SK-N-SH (cell line): ENCODE measurements at regions not wholly inside any gene's neighbourhood (a gene's known extent, or its start where the extent isn't known, plus 50 kb on each side); places are given as distances from the start of the nearest gene placed in this dataset.

Source experiments
- CTCF ChIA-PET: fragments of 300-600, 350-600 bp; formaldehyde crosslinking; extraction: SDS; loops from one replicate; lab custom pipeline; 2021; lab: Yijun Ruan, JAX
- POLR2A ChIA-PET: fragments of 350-600 bp; sonication (Branson Sonifier 250); formaldehyde crosslinking; extraction: SDS; loops from one replicate; lab custom pipeline; 2020; ENCODE audit warnings: antibody characterized with exemption, inconsistent platforms; lab: Yijun Ruan, JAX
- DNase-seq: peaks from one replicate; pipeline ENCODE4 v3.0.0; 2012
- H2AFZ ChIP-seq: fragments of 200-600 bp; sonication (generic); 2 replicates; pipeline ENCODE4 v1.8.1; 2016; ENCODE audit warnings: antibody characterized with exemption, mild to moderate bottlenecking, low read depth
- H3F3A ChIP-seq: fragments of 200-600 bp; sonication (generic); replicated peaks from 2 replicates; pipeline ENCODE3; 2016; ENCODE audit warnings: antibody characterized with exemption, mild to moderate bottlenecking; ENCODE audit not compliant: insufficient read depth
- H3K27ac ChIP-seq, 2 experiments: fragments of 200-500 bp in 1 of 2; fragments of 200-600 bp in 1 of 2; sonication (Bioruptor generic) in 1 of 2; sonication (generic), shearing (Covaris generic) in 1 of 2; 2 replicates each; pipeline versions ENCODE4 v1.5.1 to v1.6.1; 2014 to 2016; ENCODE audit warnings: low read depth in 2 of 2, inconsistent platforms in 1 of 2, low read length in 1 of 2, mild to moderate bottlenecking in 1 of 2, mixed read lengths in 1 of 2
- H3K27me3 ChIP-seq: fragments of 200-600 bp; sonication (generic), shearing (Covaris generic); 2 replicates; pipeline ENCODE4 v1.6.1; 2016; ENCODE audit warnings: mixed run types; ENCODE audit not compliant: insufficient read depth
- H3K36me3 ChIP-seq, 2 experiments: fragments of 200-500 bp in 1 of 2; fragments of 200-600 bp in 1 of 2; sonication (Bioruptor generic) in 1 of 2; sonication (generic) in 1 of 2; replicated peaks in 1 of 2; 2 replicates each; pipeline versions ENCODE3 to v1.5.1; 2014 to 2016; ENCODE audit warnings: low read length in 1 of 2, mild to moderate bottlenecking in 1 of 2; ENCODE audit not compliant: insufficient read depth in 2 of 2, control insufficient read depth in 1 of 2
- H3K4me1 ChIP-seq, 2 experiments: fragments of 200-500 bp in 1 of 2; fragments of 200-600 bp in 1 of 2; sonication (Bioruptor generic) in 1 of 2; sonication (generic), shearing (Covaris generic) in 1 of 2; 2 replicates each; pipeline versions ENCODE4 v1.5.1 to v1.6.1; 2014 to 2016; ENCODE audit warnings: low read depth in 1 of 2, low read length in 1 of 2, mixed run types in 1 of 2; ENCODE audit not compliant: insufficient read depth in 2 of 2, control insufficient read depth in 1 of 2
- H3K4me2 ChIP-seq: fragments of 200-600 bp; sonication (generic), shearing (Covaris generic); 2 replicates; pipeline ENCODE4 v1.6.1; 2017; ENCODE audit warnings: mixed run types
- H3K4me3 ChIP-seq, 2 experiments: fragments of 200-500 bp in 1 of 2; fragments of 200-600 bp in 1 of 2; sonication (Bioruptor generic) in 1 of 2; sonication (generic), shearing (Covaris generic) in 1 of 2; 2 replicates each; pipeline versions ENCODE4 v1.5.1 to v1.8.1; 2014 to 2016; ENCODE audit warnings: low read depth in 2 of 2, inconsistent platforms in 1 of 2, low read length in 1 of 2, mild to moderate bottlenecking in 1 of 2, mixed read lengths in 1 of 2, moderate library complexity in 1 of 2
- H3K79me2 ChIP-seq: fragments of 200-600 bp; sonication (generic); 2 replicates; pipeline ENCODE4 v1.8.1; 2017; ENCODE audit warnings: mild to moderate bottlenecking; ENCODE audit not compliant: insufficient read depth
- H3K9ac ChIP-seq: fragments of 200-600 bp; sonication (generic); 2 replicates; pipeline ENCODE4 v1.6.1; 2017; ENCODE audit warnings: mixed run types
- H3K9me2 ChIP-seq: fragments of 200-600 bp; sonication (generic); 2 replicates; pipeline ENCODE4 v1.6.1; 2017; ENCODE audit warnings: mixed run types
- H3K9me3 ChIP-seq: fragments of 200-600 bp; sonication (generic); 2 replicates; pipeline ENCODE4 v1.6.1; 2017; ENCODE audit warnings: mixed run types, mild to moderate bottlenecking, moderate library complexity
- H4K20me1 ChIP-seq: fragments of 200-600 bp; sonication (generic); 2 replicates; pipeline ENCODE4 v1.6.1; 2017; ENCODE audit warnings: mild to moderate bottlenecking, mixed run types; ENCODE audit not compliant: insufficient read depth
- CHD2 ChIP-seq: fragments of 150-350 bp; IDR thresholded peaks from 2 replicates; pipeline ENCODE4 v1.6.1; 2018; ENCODE audit warnings: low read length; ENCODE audit not compliant: partially characterized antibody
- EP300 ChIP-seq, 2 experiments: IDR thresholded peaks; 2 replicates each; pipeline versions ENCODE4 v1.4.0 to v1.6.1; 2012; ENCODE audit warnings: borderline replicate concordance in 1 of 2, low read depth in 1 of 2, low read length in 1 of 2
- FOXJ3 ChIP-seq: sonication (generic); formaldehyde crosslinking; IDR thresholded peaks from 2 replicates; pipeline ENCODE4 v1.5.1; 2020; ENCODE audit warnings: mild to moderate bottlenecking, missing genetic modification reagents
- MEF2A ChIP-seq: IDR thresholded peaks from 2 replicates; pipeline ENCODE4 v1.4.0; 2012; ENCODE audit warnings: low read depth, borderline replicate concordance
- NFIC ChIP-seq: IDR thresholded peaks from 2 replicates; pipeline ENCODE4 v1.4.0; 2012; ENCODE audit warnings: borderline replicate concordance
- SIN3A ChIP-seq: IDR thresholded peaks from 2 replicates; pipeline ENCODE4 v1.6.1; 2012; ENCODE audit warnings: low read depth, mild to moderate bottlenecking, low read length, moderate library complexity, borderline replicate concordance
- SMC3 ChIP-seq: IDR thresholded peaks from 2 replicates; pipeline ENCODE4 v1.6.1; 2012; ENCODE audit warnings: low read depth, low read length, improper control_type of control experiment
- TAF1 ChIP-seq: IDR thresholded peaks from 2 replicates; pipeline ENCODE4 v1.6.1; 2012; ENCODE audit warnings: low read depth, mild to moderate bottlenecking, low read length, moderate library complexity, borderline replicate concordance
- TCF12 ChIP-seq: IDR thresholded peaks from 2 replicates; pipeline ENCODE4 v1.4.0; 2012
- WGBS: methylation state at CpG from one replicate; pipeline ENCODE4 v1.1.6; 2017; ENCODE audit warnings: low lambda C conversion rate; 5-methylcytosine and 5-hydroxymethylcytosine counted together
- TF ChIP-seq, protein P1 (sequence below): IDR thresholded peaks from 2 replicates; pipeline ENCODE4 v1.4.0; 2012; ENCODE audit warnings: low read depth, borderline replicate concordance
- TF ChIP-seq, protein P2 (sequence below): IDR thresholded peaks from 2 replicates; pipeline ENCODE4; 2012
- TF ChIP-seq, protein P3 (sequence below): IDR thresholded peaks from 2 replicates; pipeline ENCODE4 v1.4.0; 2012; ENCODE audit warnings: low read depth, borderline replicate concordance
- TF ChIP-seq, protein P4 (sequence below): fragments of 150-350 bp; IDR thresholded peaks from 2 replicates; pipeline ENCODE4 v1.6.1; 2017; ENCODE audit warnings: antibody characterized with exemption, low read length, low read depth, borderline replicate concordance

DNA sequence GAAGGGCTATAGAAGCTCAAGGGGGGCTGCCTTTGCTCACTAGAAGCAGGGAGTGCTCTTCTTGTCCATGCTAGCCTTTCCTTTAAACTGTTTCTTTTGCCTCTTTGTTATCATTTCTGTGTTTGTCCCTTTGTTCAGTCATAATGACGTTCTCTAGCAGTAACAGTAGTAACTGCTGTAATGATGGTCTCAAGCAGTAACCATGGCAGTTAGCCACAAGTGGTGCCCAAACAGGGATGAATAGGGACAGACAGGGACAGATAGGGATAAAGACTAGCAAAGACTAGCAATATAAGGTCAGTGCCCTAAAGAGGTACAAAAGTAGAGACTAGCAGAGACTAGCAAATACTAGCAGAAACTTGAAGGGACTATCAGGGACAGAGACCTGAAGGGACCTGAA is 869.0 kb upstream of the PRR20A start:
- Histone ChIP-seq H3K4me3 (no peak overlapping the region), H3K4me2 (no peak overlapping the region), H3K27me3 (no peaks in the 10 kb centered on the region), H3K4me1 (no peaks in the 10 kb centered on the region), H3F3A (no peaks in the 10 kb centered on the region), H3K36me3 (no peaks in the 10 kb centered on the region), H3K9me3 (no peaks in the 10 kb centered on the region), H3K9ac (no peak overlapping the region), H2AFZ (no peak overlapping the region), H3K27ac (no peak overlapping the region), H4K20me1 (no peaks in the 10 kb centered on the region), H3K79me2 (no peaks in the 10 kb centered on the region), H3K9me2 (no peaks in the 10 kb centered on the region)
- DNase-seq, result no peak
- 0% methylated on average over 1 of the region's 1 CpG for WGBS
- ChIA-PET CTCF (no interaction called here), POLR2A (no interaction called here)
- TF ChIP-seq TCF12, result no peak
- TF ChIP-seq, protein P1, sequence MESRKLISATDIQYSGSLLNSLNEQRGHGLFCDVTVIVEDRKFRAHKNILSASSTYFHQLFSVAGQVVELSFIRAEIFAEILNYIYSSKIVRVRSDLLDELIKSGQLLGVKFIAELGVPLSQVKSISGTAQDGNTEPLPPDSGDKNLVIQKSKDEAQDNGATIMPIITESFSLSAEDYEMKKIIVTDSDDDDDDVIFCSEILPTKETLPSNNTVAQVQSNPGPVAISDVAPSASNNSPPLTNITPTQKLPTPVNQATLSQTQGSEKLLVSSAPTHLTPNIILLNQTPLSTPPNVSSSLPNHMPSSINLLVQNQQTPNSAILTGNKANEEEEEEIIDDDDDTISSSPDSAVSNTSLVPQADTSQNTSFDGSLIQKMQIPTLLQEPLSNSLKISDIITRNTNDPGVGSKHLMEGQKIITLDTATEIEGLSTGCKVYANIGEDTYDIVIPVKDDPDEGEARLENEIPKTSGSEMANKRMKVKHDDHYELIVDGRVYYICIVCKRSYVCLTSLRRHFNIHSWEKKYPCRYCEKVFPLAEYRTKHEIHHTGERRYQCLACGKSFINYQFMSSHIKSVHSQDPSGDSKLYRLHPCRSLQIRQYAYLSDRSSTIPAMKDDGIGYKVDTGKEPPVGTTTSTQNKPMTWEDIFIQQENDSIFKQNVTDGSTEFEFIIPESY, result no peak
- no peak for TF ChIP-seq NFIC
- TF ChIP-seq, protein P2, sequence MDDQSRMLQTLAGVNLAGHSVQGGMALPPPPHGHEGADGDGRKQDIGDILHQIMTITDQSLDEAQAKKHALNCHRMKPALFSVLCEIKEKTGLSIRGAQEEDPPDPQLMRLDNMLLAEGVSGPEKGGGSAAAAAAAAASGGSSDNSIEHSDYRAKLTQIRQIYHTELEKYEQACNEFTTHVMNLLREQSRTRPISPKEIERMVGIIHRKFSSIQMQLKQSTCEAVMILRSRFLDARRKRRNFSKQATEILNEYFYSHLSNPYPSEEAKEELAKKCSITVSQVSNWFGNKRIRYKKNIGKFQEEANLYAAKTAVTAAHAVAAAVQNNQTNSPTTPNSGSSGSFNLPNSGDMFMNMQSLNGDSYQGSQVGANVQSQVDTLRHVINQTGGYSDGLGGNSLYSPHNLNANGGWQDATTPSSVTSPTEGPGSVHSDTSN, result no peak
- TF ChIP-seq, protein P3, sequence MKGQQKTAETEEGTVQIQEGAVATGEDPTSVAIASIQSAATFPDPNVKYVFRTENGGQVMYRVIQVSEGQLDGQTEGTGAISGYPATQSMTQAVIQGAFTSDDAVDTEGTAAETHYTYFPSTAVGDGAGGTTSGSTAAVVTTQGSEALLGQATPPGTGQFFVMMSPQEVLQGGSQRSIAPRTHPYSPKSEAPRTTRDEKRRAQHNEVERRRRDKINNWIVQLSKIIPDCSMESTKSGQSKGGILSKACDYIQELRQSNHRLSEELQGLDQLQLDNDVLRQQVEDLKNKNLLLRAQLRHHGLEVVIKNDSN, result no peak
- TF ChIP-seq FOXJ3 (CRISPR knock-in tag), result no peak
- TF ChIP-seq MEF2A, result no peak

DNA sequence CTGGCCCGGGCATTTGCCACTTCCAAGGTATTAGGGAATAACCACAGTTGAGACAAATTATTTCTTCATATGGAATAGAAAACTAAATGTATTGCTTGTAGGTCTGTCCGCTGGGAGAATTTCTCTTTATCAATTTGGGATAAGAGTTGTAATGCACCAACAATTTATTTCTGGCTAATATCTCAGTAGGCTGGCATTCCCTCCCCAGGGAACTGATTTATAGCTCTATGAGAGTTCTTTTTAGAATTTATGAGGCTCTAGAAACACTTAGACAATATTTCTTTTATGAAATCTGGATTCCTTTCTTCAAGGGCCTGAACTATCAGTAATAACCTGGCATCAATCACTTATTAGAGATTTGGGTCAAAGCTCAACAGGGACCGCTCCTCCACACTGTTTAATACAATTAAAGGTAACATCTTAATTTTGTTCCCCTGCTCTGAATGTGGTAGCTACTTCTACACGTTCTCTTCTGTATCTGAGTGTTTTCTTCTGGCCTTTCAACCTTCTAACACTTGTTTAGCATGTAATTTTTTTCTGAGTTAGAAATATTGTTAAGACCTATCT is 857.4 kb upstream of the PRR20A start:
- Histone ChIP-seq H3K27me3 (no peaks in the 10 kb centered on the region), H3K79me2 (no peaks in the 10 kb centered on the region)
- POLR2A ChIA-PET, result no interaction called here

More for the DNA sequence above, 857.4 kb upstream of the PRR20A start:
- Histone ChIP-seq H3K4me1 (no peaks in the 10 kb centered on the region), H3K9me2 (no peaks in the 10 kb centered on the region), H3K27ac (no peak overlapping the region), H3K9ac (no peak overlapping the region), H4K20me1 (no peaks in the 10 kb centered on the region), H3K36me3 (no peaks in the 10 kb centered on the region), H2AFZ (no peak overlapping the region), H3K4me2 (no peak overlapping the region)
- no peak for TF ChIP-seq SMC3
- TF ChIP-seq SIN3A, result no peak
- no peak for TF ChIP-seq TAF1
- no peak for TF ChIP-seq CHD2
- TF ChIP-seq, protein P4, sequence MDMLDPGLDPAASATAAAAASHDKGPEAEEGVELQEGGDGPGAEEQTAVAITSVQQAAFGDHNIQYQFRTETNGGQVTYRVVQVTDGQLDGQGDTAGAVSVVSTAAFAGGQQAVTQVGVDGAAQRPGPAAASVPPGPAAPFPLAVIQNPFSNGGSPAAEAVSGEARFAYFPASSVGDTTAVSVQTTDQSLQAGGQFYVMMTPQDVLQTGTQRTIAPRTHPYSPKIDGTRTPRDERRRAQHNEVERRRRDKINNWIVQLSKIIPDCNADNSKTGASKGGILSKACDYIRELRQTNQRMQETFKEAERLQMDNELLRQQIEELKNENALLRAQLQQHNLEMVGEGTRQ, result no peak
- TF ChIP-seq, protein P1, result no peak
- TF ChIP-seq EP300 (IDR thresholded peaks at IDR 0.05; ENCODE audit: borderline replicate concordance in 1 of 2, low read depth in 1 of 2, low read length in 1 of 2), result no peak
- TF ChIP-seq, all 33 proteins: peak for 0
- 7% methylated on average over 4 of the region's 4 CpGs for WGBS
- H3K4me3 ChIP-seq, result no peak overlapping the region
- CTCF ChIA-PET, result no interaction called here
- DNase-seq, result no peak
- H3F3A ChIP-seq, result no peaks in the 10 kb centered on the region
- H3K9me3 ChIP-seq, result no peaks in the 10 kb centered on the region
